Peyer's patch (tissue), 4 donors: ENCODE measurements at regions not wholly inside any gene's neighbourhood (a gene's known extent, or its start where the extent isn't known, plus 50 kb on each side); places are given as distances from the start of the nearest gene placed in this dataset.

Experiments used
- CTCF ChIP-seq, 6 experiments: fragments of 450-650 bp in 4 of 6; fragments of 200-600 bp in 2 of 6; sonication (generic) in 1 of 6; IDR thresholded peaks; one replicate each; pipeline ENCODE4 v1.5.1; 2017 to 2019; ENCODE audit warnings: antibody characterized with exemption in 6 of 6, mild to moderate bottlenecking in 3 of 6, moderate library complexity in 1 of 6
- POLR2A ChIP-seq, 2 donors: fragments of 450-650 bp; IDR thresholded peaks; one replicate each; pipeline ENCODE4 v1.5.1; 2017; ENCODE audit warnings: antibody characterized with exemption in 2 of 2, mild to moderate bottlenecking in 2 of 2, moderate library complexity in 2 of 2

DNA sequence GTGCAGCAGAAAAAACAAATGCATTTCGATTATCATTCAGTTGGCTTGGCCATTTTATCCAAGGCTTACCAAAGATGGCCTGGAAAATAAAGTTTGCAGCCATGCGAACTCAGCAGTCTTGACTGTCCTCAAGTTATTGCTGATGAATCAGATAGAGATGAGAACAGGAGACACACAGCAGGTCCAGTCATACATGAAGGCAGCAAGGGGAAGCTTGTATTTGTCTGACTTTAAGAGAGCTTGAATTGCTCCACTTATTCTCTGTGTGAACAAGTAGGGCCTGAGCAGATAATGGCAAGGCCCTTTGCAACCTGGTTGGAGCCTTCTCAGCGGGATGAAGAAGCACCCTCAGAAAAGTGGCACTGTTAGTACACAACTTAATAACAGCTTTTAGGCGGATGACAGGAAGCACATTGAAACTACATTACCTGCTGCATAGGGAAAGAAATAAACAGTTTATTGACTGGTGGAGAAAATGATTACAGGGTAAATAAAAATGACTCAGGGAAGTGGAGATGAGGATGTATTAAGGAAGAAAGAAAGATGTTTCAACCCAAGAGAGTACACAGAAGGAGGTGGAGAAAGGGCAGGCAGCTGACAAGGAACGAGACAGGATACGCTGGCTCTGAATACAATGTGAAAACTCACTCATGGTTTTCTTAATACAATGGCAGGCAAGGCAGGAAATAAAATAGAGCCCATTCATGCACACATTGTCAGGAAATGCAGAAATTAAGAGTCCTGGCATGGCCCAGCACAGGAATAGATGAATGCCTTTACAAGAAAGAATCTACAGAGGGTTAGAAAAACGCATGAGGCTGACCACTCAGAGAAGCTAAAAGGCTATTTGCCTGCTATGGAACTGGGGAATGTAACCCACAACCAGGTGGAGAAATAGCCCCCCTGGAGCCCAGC, 128.4 kb downstream of the GALC start:
- TF ChIP-seq CTCF (IDR thresholded peaks at IDR 0.05), result no peak
- no peak for TF ChIP-seq POLR2A (IDR thresholded peaks at IDR 0.05)
